ENCODE measurements at regions not wholly inside any gene's neighbourhood (a gene's known extent, or its start where the extent isn't known, plus 50 kb on each side); places are given as distances from the start of the nearest gene placed in this dataset.

- TF ChIP-seq, protein P1, sequence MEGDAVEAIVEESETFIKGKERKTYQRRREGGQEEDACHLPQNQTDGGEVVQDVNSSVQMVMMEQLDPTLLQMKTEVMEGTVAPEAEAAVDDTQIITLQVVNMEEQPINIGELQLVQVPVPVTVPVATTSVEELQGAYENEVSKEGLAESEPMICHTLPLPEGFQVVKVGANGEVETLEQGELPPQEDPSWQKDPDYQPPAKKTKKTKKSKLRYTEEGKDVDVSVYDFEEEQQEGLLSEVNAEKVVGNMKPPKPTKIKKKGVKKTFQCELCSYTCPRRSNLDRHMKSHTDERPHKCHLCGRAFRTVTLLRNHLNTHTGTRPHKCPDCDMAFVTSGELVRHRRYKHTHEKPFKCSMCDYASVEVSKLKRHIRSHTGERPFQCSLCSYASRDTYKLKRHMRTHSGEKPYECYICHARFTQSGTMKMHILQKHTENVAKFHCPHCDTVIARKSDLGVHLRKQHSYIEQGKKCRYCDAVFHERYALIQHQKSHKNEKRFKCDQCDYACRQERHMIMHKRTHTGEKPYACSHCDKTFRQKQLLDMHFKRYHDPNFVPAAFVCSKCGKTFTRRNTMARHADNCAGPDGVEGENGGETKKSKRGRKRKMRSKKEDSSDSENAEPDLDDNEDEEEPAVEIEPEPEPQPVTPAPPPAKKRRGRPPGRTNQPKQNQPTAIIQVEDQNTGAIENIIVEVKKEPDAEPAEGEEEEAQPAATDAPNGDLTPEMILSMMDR (IDR thresholded peaks at IDR 0.05), result no peak
- TF ChIP-seq POLR2A (IDR thresholded peaks at IDR 0.05), result no peak
- no peak for TF ChIP-seq POLR2AphosphoS5 (IDR thresholded peaks at IDR 0.05)
Measured at GRCh38 chr3:20558161-20558560, 372.2 kb upstream of the SGO1 start.
